GM21367 (cell line): ENCODE measurements at regions not wholly inside any gene's neighbourhood (a gene's known extent, or its start where the extent isn't known, plus 50 kb on each side); places are given as distances from the start of the nearest gene placed in this dataset.
"Not testable (repeated sequence)": the region's sequence is repeated elsewhere in the genome, so short reads cannot be mapped to it uniquely, and the experiment has no call there.

Experiments
- ATAC-seq: cut with Tn5 transposase; IDR thresholded peaks from one replicate; pipeline ENCODE4 v1.9.1; 2021; ENCODE audit not compliant: unreplicated experiment

DNA sequence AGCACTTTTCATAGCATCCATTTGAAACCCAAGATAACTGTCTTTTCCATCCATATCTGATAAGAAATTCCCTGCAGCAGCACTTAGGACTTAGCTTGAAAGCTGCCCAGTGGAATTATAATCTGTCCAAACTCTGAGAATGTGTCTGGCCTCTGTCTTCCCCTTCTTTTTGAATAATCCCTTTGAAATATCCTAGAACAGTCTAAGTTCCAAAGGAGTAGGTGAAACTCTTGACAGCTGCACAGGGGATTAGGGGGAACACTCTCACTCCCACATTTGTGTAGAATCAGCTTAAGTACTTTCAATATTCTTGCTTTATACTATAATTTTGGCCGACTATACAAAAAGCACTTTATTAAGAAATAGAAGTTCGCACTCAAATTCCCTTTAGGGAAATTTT, 157.7 kb downstream of the PAPSS1 start:
- no peak for ATAC-seq

- no peak for ATAC-seq
These were observed 158.6 kb downstream of the PAPSS1 start for GRCh38 chr4:107561481-107561880.

- ATAC-seq, result no peak
These were observed 160.4 kb downstream of the PAPSS1 start for GRCh38 chr4:107559653-107560052.

- no peak for ATAC-seq
These were observed 167.7 kb downstream of the PAPSS1 start for GRCh38 chr4:107552306-107552705.

- ATAC-seq, result no peak
These were observed 171.7 kb downstream of the PAPSS1 start for GRCh38 chr4:107548211-107548905.

DNA sequence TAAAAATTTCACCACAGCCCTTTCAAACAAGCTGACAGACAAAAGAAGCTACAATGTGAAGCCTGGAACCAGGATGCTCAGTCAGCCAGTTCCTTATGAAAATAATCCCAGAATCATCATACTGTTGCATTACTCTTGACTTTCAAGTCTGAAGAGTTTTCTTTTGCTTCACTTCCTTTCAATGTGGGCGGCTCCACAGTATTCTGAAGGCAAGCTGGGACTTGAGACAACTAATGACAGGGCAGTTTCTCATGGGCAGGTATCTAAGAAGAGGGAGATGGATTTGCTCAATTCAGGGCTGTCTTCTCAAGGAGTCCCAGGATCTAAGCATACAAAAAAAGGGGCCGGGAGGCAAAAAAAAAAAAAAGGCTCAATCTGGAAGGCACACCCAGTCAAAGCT, 173.4 kb downstream of the PAPSS1 start:
- no peak for ATAC-seq

GRCh38 chr4:107541511-107541910, 178.5 kb downstream of the PAPSS1 start:
- ATAC-seq, result no peak

- no peak for ATAC-seq
These were observed 188.1 kb downstream of the PAPSS1 start for GRCh38 chr4:107531927-107532326.

GRCh38 chr4:107520368-107520767, 199.7 kb downstream of the PAPSS1 start:
- ATAC-seq, result no peak

- no peak for ATAC-seq
These were observed 201.0 kb downstream of the PAPSS1 start for GRCh38 chr4:107519053-107519452.

DNA sequence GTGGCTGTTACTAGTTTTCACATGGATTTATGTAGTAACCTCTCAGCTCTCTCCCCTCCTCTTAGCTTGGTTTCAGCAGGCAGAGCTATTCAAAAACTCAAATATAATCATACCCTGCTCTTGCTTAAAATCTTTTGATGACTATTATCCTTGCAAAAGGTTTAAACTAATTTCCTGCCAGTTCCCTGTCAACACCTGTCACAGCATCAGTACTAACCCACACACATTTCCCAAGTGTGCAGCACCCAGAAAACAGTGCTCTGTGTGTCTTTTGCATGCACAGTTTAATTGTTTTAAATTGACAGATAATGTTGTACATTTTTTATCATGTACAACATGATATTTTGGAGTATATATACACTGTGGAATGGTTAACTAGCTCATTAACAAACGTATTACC, 202.0 kb downstream of the PAPSS1 start:
- no peak for ATAC-seq

- no peak for ATAC-seq
These were observed 207.5 kb downstream of the PAPSS1 start for GRCh38 chr4:107512549-107512948.

- no peak for ATAC-seq
These were observed 210.4 kb downstream of the PAPSS1 start for GRCh38 chr4:107509615-107510014.

GRCh38 chr4:107500551-107500950, 219.5 kb downstream of the PAPSS1 start:
- no peak for ATAC-seq

GRCh38 chr4:107497054-107497453, 223.0 kb downstream of the PAPSS1 start:
- no peak for ATAC-seq

- ATAC-seq, result no peak
These were observed 227.5 kb downstream of the PAPSS1 start for GRCh38 chr4:107492566-107492965.

- ATAC-seq, result no peak
These were observed 229.9 kb downstream of the PAPSS1 start for GRCh38 chr4:107490116-107490515.

DNA sequence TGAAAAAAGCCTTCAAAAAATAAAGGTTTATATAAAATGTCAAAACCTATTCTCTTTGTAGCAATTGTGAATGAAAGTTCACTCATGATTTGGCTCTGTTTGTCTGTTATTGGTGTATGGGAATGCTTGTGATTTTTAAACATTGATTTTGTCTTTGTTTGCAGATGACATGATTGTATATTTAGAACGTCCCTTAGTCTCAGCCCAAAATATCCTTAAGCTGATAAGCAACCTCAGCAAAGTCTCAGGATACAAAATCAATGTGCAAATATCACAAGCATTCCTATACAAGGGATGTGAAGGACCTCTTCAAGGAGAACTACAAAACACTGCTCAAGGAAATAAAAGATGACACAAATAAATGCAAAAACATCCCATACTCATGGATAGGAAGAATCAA, 236.4 kb downstream of the PAPSS1 start:
- not testable (repeated sequence) for ATAC-seq

DNA sequence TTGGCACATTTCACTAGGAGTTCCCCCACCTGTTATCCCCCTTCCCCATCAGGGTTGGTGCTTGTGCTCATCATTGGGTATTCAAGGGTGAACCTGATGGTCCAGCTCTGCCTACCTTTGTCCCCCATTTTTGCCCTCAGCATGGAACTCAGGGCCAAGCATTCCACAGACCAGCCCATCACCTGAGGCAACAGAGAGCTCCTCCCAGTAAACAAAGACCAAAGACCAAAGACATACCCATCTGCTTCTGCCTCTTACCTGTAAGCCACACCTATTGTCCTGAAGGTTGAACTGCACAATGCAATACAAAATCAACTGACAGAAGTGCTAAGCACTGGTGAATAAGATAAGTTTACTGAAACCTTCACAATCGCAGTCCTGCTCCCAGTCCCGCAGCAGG, 237.5 kb downstream of the PAPSS1 start:
- ATAC-seq, result no peak

- ATAC-seq, result no peak
These were observed 241.6 kb downstream of the PAPSS1 start for GRCh38 chr4:107478327-107478980.

- no peak for ATAC-seq
These were observed 246.9 kb downstream of the PAPSS1 start for GRCh38 chr4:107473126-107473525.

DNA sequence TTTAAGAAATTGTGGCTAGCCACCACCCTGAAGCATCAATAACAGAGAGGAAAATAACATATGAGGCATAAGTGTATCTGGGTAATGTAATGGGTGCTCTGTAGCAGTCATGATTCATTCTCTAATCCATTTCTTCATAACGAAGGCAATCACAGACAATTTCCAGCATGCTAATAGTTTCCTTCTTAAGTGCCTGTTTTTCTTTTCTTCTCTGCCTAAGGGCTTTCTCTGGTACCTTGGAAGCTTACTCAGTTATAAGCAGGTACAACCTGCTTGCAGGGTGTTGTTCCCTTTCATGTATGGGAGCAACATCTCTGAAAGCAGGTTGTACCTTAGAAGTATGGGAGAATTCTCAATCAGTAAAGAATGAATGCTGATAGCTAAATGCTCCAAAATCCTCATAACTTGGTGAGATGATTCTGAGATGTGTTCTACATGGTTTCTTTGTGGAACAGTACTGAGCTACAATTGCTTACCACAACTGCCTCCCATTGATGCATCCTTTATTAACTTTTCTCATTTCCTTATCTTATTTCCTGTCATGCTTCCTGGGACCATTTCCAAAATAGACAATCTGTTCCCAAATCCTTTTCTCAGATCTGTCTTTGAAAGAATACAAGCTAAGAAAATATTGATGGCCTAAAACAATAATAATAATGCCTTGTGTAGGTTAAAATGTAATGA, 247.6 kb downstream of the PAPSS1 start:
- ATAC-seq, result no peak
